Choroid plexus epithelial cell (primary cell): ENCODE measurements at regions not wholly inside any gene's neighbourhood (a gene's known extent, or its start where the extent isn't known, plus 50 kb on each side); places are given as distances from the start of the nearest gene placed in this dataset.

Source experiments
- DNase-seq: peaks from one replicate; pipeline ENCODE4 v3.0.0-alpha.2; 2010; ENCODE audit warnings: low read depth
- H3K4me3 ChIP-seq: 2 replicates; pipeline ENCODE4 v1.5.1; 2011; ENCODE audit warnings: low read depth, mild to moderate bottlenecking, control low read depth, low read length, moderate library complexity
- CTCF ChIP-seq: conservative IDR thresholded peaks from 2 replicates; pipeline ENCODE4 v1.5.1; 2011; ENCODE audit warnings: low read depth, mild to moderate bottlenecking, control low read depth, inconsistent platforms, low read length, moderate library complexity

DNA sequence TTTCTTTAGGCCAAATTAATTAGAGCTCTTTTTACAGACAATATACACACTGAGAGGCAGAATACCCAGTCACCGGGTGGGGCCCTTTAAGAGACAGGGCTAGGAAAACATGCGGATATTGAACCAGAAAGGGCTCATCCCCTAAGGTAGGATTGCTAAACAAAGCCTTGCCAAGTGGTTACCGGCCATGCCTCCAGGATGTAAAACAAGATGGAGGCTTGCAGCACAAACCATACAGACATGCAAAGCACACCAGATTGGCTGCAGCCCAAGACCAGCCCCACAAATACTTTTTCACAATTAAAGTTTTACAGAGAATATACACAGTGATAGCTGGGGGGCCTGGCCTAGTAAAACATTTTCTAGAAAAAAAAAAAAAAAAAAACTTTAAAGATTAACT, 210.0 kb downstream of the KLHL4 start:
- no peak for DNase-seq
- no peak for TF ChIP-seq CTCF
- no peak overlapping the region for H3K4me3 ChIP-seq

GRCh38 chrX:87728024-87728423, 210.4 kb downstream of the KLHL4 start:
- TF ChIP-seq CTCF, result no peak
- H3K4me3 ChIP-seq, result no peak overlapping the region
- DNase-seq, result no peak

GRCh38 chrX:87728459-87728858, 210.9 kb downstream of the KLHL4 start:
- DNase-seq, result no peak
- TF ChIP-seq CTCF, result no peak

DNA sequence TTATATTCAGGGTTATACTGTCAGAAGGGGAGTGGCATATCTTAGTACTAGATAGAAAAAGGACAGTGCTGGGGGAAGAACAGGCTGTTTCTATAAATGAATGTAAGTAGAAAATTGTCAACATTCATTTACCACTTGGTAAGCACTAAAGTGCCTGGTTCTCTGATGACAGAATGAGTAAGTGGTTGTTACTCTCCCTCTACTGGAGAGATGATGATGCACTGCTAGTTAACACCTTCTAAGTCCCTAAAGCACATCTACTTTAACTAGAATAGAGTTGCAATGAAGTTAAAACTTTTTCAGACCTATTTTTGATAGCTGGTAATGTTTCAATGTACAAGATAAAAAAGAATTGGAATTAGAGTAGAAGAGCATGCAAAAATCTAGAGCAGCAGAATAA, 214.5 kb downstream of the KLHL4 start:
- no peak overlapping the region for H3K4me3 ChIP-seq
- no peak for TF ChIP-seq CTCF

More at GRCh38 chrX:87728459-87728858, 210.9 kb downstream of the KLHL4 start:
- no peak overlapping the region for H3K4me3 ChIP-seq

GRCh38 chrX:87736576-87736975, 219.0 kb downstream of the KLHL4 start:
- no peak for TF ChIP-seq CTCF
- no peak overlapping the region for H3K4me3 ChIP-seq

More for the DNA sequence above, 214.5 kb downstream of the KLHL4 start:
- no peak for DNase-seq

GRCh38 chrX:87744391-87744790, 226.8 kb downstream of the KLHL4 start:
- DNase-seq, result no peak
- TF ChIP-seq CTCF, result no peak

More at GRCh38 chrX:87736576-87736975, 219.0 kb downstream of the KLHL4 start:
- DNase-seq, result no peak

GRCh38 chrX:87755493-87755892, 237.9 kb downstream of the KLHL4 start:
- TF ChIP-seq CTCF, result no peak
- DNase-seq, result no peak
- H3K4me3 ChIP-seq, result no peak overlapping the region

More at GRCh38 chrX:87744391-87744790, 226.8 kb downstream of the KLHL4 start:
- H3K4me3 ChIP-seq, result no peak overlapping the region
